ENCODE measurements at regions not wholly inside any gene's neighbourhood (a gene's known extent, or its start where the extent isn't known, plus 50 kb on each side); places are given as distances from the start of the nearest gene placed in this dataset.

DNA sequence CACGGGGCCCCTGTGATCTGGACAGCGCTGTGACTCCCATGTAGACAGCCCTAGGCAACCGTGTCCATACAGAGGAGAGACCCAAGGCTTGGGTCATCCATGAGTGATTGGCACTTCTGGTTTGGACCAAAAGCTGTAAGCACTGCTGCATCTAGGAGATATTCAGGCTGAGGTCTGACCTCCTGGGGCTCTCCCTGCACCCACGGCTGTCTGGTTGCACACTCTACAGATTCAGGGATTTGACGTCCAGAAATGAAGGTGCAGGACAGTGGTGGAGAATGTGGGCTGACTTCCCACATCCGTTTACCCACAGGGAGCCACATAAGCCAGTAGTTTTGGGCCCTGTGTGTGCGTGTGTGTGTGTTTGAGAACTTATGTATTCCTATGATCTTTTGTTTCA, 76.2 kb upstream of the ARHGEF7 start:
- Mint-ChIP-seq H3K9me3 (peaks cover under 1% of the 10 kb centered on the region), H3K36me3 (ENCODE audit: low read depth) (no peaks in the 10 kb centered on the region), H3K4me3 (no peak overlapping the region)

DNA sequence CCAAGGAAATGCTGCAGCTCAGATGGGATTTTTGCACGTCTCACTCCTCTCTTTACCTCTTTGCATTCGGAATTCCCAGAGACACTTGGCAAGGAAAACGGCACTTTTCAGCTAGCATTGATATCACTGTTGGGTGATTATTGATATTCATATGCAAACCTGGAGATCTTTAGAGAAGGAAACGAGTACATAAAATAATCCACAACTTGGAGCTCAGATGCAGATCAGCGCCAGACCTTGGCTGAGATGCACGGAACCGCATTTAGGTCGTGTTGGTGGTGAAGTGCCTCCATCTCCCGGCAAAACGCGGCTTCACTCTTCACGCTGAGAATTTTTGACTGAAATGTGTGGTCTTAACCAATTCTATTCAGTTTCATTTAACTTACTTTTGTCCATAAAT, 77.2 kb upstream of the ARHGEF7 start:
- Mint-ChIP-seq H3K27ac (ENCODE audit: unreplicated experiment) (no peak overlapping the region), H3K36me3 (ENCODE audit: low read depth) (no peaks in the 10 kb centered on the region), H3K27me3 (ENCODE audit: low read depth) (peaks cover 29% of the 10 kb centered on the region), H3K9me3 (no peaks in the 10 kb centered on the region), H3K4me1 (no peaks in the 10 kb centered on the region), H3K4me3 (no peak overlapping the region)
- TF ChIP-seq, protein P1, sequence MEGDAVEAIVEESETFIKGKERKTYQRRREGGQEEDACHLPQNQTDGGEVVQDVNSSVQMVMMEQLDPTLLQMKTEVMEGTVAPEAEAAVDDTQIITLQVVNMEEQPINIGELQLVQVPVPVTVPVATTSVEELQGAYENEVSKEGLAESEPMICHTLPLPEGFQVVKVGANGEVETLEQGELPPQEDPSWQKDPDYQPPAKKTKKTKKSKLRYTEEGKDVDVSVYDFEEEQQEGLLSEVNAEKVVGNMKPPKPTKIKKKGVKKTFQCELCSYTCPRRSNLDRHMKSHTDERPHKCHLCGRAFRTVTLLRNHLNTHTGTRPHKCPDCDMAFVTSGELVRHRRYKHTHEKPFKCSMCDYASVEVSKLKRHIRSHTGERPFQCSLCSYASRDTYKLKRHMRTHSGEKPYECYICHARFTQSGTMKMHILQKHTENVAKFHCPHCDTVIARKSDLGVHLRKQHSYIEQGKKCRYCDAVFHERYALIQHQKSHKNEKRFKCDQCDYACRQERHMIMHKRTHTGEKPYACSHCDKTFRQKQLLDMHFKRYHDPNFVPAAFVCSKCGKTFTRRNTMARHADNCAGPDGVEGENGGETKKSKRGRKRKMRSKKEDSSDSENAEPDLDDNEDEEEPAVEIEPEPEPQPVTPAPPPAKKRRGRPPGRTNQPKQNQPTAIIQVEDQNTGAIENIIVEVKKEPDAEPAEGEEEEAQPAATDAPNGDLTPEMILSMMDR (conservative IDR thresholded peaks at IDR 0.05): no peak
- DNase-seq (ENCODE audit: low read depth, low spot score): no peak

More for the DNA sequence above, 76.2 kb upstream of the ARHGEF7 start:
- Mint-ChIP-seq H3K4me1 (peaks cover under 1% of the 10 kb centered on the region), H3K27ac (ENCODE audit: unreplicated experiment) (no peak overlapping the region), H3K27me3 (ENCODE audit: low read depth) (peaks cover 28% of the 10 kb centered on the region)
- no peak for DNase-seq (ENCODE audit: low read depth, low spot score)
- TF ChIP-seq, protein P1 (conservative IDR thresholded peaks at IDR 0.05): no peak

DNA sequence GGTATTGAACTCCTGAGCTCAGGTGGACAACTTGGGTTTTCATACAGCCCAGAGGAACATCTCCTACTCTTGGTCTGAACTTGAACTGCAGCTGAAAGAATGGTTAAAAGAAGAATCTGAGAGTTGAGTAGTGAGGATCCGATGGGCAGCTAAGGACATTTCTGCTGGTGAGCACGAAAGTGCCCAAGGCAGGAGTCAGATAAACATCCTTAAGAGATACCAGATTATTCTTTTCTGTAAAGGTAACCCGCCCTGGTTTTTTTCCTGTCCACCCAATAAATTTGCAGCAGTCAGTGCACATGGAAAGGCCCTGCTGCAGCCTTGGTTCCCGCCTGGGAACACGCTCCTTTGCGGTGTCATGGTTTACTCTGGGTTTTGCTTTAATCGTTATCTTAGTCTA, 78.4 kb upstream of the ARHGEF7 start:
- Mint-ChIP-seq H3K27ac (ENCODE audit: unreplicated experiment) (no peak overlapping the region), H3K36me3 (ENCODE audit: low read depth) (no peaks in the 10 kb centered on the region), H3K27me3 (ENCODE audit: low read depth) (peaks cover 25% of the 10 kb centered on the region), H3K9me3 (no peaks in the 10 kb centered on the region), H3K4me1 (no peaks in the 10 kb centered on the region), H3K4me3 (no peak overlapping the region)
- TF ChIP-seq, protein P1 (conservative IDR thresholded peaks at IDR 0.05): no peak
- DNase-seq (ENCODE audit: low read depth, low spot score): no peak

DNA sequence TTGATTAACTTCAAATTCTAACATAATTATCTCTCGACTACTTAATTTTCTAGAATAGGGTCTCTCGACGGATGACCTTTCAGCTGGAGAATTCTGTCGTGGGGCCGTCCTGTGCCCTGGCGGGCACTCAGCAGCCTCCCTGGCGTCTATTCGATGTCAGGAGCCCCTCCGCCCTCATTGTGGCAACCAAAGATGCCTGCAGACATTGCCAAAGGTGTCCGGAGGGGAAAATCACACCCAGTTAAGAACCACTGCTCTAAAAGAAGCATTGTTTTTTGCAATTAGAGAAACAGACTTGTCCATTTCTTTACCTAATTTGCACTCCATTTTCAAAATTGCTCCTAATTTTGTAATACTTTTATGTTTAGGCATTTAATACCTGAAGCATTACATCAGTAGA, 79.2 kb upstream of the ARHGEF7 start:
- no peak overlapping the region for H3K4me3 Mint-ChIP-seq
- TF ChIP-seq, protein P1 (conservative IDR thresholded peaks at IDR 0.05): no peak
- no peak overlapping the region for H3K27ac Mint-ChIP-seq (ENCODE audit: unreplicated experiment)
- no peaks in the 10 kb centered on the region for H3K36me3 Mint-ChIP-seq (ENCODE audit: low read depth)
- no peaks in the 10 kb centered on the region for H3K4me1 Mint-ChIP-seq
- no peak for DNase-seq (ENCODE audit: low read depth, low spot score)
- peaks cover 22% of the 10 kb centered on the region for H3K27me3 Mint-ChIP-seq (ENCODE audit: low read depth)
- no peaks in the 10 kb centered on the region for H3K9me3 Mint-ChIP-seq

DNA sequence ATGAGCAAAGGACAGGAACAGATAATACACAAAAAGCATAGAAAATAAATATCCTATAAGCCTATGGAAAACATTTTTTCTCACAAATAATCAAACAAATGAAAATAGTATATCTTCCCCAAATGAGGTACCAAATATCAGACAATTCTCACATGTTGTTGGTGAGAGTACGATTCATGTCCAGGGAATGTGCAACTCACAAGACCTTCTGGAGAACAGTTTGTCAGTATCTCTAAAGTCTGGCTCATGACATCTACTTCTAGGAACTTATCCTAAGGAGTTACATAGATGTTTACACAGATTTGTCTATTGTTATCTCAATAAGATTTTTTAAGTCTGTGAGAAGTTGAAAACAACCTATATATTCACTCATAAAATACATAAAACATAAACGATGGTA, 80.3 kb upstream of the ARHGEF7 start:
- Mint-ChIP-seq H3K4me1 (no peaks in the 10 kb centered on the region), H3K27ac (ENCODE audit: unreplicated experiment) (no peak overlapping the region), H3K27me3 (ENCODE audit: low read depth) (peaks cover 22% of the 10 kb centered on the region)

More for the DNA sequence above, 80.3 kb upstream of the ARHGEF7 start:
- no peaks in the 10 kb centered on the region for H3K36me3 Mint-ChIP-seq (ENCODE audit: low read depth)
- H3K9me3 Mint-ChIP-seq: no peaks in the 10 kb centered on the region
- no peak overlapping the region for H3K4me3 Mint-ChIP-seq
- TF ChIP-seq, protein P1 (conservative IDR thresholded peaks at IDR 0.05): no peak
- DNase-seq (ENCODE audit: low read depth, low spot score): no peak

All from neural crest cell (in vitro differentiated cells).